ENCODE measurements at regions not wholly inside any gene's neighbourhood (a gene's known extent, or its start where the extent isn't known, plus 50 kb on each side); places are given as distances from the start of the nearest gene placed in this dataset.

DNA sequence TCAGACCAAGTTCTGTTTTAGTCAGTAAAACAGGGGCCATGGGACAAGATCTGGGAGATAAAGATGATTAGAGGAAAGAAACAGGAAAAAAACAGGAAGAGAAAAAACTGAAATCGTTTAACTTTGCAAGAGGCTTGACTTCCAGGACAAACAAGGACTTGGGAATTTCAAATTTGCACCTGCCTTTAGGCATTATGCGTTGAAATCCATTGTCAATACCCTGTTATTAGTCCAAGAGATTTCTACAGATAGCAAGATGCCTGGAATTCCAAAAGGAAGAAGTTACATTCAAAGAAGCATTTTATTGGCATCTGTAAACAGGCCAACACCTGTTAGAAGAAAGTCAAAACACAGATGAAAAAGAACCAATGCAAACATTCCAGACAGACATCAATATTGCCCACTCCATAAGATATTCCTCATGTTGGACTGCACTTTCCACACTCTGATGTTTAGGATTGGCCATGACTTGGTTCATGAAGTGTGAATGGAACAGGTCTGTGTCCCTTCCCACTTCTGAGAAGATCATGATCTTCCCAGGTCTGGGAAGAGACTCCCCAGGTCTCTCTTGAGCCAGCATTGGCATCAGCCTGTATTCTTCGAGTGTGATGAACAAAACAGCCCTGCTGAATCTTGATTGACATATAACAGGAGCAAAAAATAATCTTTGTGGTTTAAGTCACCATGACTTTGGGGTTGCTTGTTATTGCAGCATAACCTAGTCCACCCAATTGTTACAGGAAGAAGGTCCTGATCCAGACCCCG, 181.4 kb upstream of the FN1 start (continued):
- TF ChIP-seq HNF4G (IDR thresholded peaks at IDR 0.05; ENCODE audit: borderline replicate concordance, low read depth, low read length), result peak; percentile 88
- TF ChIP-seq HNF4G (CRISPR knock-in tag; IDR thresholded peaks at IDR 0.05; ENCODE audit: borderline replicate concordance, low read depth), result peak; percentile 83
- peak; percentile 55; the same call in 1 of the 2 replicates for TF ChIP-seq RFXANK (CRISPR knock-in tag; IDR thresholded peaks at IDR 0.05)
- TF ChIP-seq, protein P1, sequence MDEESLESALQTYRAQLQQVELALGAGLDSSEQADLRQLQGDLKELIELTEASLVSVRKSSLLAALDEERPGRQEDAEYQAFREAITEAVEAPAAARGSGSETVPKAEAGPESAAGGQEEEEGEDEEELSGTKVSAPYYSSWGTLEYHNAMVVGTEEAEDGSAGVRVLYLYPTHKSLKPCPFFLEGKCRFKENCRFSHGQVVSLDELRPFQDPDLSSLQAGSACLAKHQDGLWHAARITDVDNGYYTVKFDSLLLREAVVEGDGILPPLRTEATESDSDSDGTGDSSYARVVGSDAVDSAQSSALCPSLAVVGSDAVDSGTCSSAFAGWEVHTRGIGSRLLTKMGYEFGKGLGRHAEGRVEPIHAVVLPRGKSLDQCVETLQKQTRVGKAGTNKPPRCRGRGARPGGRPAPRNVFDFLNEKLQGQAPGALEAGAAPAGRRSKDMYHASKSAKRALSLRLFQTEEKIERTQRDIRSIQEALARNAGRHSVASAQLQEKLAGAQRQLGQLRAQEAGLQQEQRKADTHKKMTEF (CRISPR knock-in tag; IDR thresholded peaks at IDR 0.05), result peak; percentile 98
- no peak; the same call in 1 of the 2 replicates for TF ChIP-seq ZFY (CRISPR knock-in tag; IDR thresholded peaks at IDR 0.05)
- no peak for TF ChIP-seq EED (CRISPR knock-in tag; IDR thresholded peaks at IDR 0.05)
- TF ChIP-seq MLLT10 (CRISPR knock-in tag; IDR thresholded peaks at IDR 0.05), result no peak
- peak; percentile 98 for TF ChIP-seq HDAC2 (CRISPR knock-in tag; IDR thresholded peaks at IDR 0.05)
- peak; percentile 94 for TF ChIP-seq FOXP1 (IDR thresholded peaks at IDR 0.05)
- TF ChIP-seq FOXP1 (CRISPR knock-in tag; IDR thresholded peaks at IDR 0.05), result peak; percentile 99
- no peak for TF ChIP-seq RFX5 (IDR thresholded peaks at IDR 0.05; ENCODE audit: low read depth, low read length)
- TF ChIP-seq, protein P2, sequence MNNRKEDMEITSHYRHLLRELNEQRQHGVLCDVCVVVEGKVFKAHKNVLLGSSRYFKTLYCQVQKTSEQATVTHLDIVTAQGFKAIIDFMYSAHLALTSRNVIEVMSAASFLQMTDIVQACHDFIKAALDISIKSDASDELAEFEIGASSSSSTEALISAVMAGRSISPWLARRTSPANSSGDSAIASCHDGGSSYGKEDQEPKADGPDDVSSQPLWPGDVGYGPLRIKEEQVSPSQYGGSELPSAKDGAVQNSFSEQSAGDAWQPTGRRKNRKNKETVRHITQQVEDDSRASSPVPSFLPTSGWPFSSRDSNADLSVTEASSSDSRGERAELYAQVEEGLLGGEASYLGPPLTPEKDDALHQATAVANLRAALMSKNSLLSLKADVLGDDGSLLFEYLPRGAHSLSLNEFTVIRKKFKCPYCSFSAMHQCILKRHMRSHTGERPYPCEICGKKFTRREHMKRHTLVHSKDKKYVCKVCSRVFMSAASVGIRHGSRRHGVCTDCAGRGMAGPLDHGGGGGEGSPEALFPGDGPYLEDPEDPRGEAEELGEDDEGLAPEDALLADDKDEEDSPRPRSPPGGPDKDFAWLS (CRISPR knock-in tag; IDR thresholded peaks at IDR 0.05; ENCODE audit: borderline replicate concordance), result peak; percentile 78; the same call in 1 of the 2 replicates
- TF ChIP-seq, protein P3, sequence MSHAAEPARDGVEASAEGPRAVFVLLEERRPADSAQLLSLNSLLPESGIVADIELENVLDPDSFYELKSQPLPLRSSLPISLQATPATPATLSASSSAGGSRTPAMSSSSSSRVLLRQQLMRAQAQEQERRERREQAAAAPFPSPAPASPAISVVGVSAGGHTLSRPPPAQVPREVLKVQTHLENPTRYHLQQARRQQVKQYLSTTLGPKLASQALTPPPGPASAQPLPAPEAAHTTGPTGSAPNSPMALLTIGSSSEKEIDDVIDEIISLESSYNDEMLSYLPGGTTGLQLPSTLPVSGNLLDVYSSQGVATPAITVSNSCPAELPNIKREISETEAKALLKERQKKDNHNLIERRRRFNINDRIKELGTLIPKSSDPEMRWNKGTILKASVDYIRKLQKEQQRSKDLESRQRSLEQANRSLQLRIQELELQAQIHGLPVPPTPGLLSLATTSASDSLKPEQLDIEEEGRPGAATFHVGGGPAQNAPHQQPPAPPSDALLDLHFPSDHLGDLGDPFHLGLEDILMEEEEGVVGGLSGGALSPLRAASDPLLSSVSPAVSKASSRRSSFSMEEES (CRISPR knock-in tag; IDR thresholded peaks at IDR 0.05), result peak; percentile 95
- TF ChIP-seq SALL2 (CRISPR knock-in tag; IDR thresholded peaks at IDR 0.05), result no peak; the same call in 1 of the 2 replicates
- no peak for TF ChIP-seq ZNF547 (CRISPR knock-in tag; IDR thresholded peaks at IDR 0.05)
- TF ChIP-seq PRMT3 (CRISPR knock-in tag; IDR thresholded peaks at IDR 0.05; ENCODE audit: borderline replicate concordance, low read depth), result no peak; the same call in 1 of the 2 replicates
- no peak for TF ChIP-seq TAF15 (IDR thresholded peaks at IDR 0.05; ENCODE audit: low read depth, low read length, poor library complexity, severe bottlenecking)
- no peak for TF ChIP-seq NFE2L1 (CRISPR knock-in tag; IDR thresholded peaks at IDR 0.05; ENCODE audit: borderline replicate concordance)
- peak; percentile 70; the same call in 1 of the 2 replicates for TF ChIP-seq CCDC6 (CRISPR knock-in tag; IDR thresholded peaks at IDR 0.05)
- TF ChIP-seq RBM39 (IDR thresholded peaks at IDR 0.05; ENCODE audit: low read depth, low read length, poor library complexity, severe bottlenecking), result no peak
- TF ChIP-seq MEIS2 (CRISPR knock-in tag; IDR thresholded peaks at IDR 0.05), result peak; percentile 95
- TF ChIP-seq SIX1 (CRISPR knock-in tag; IDR thresholded peaks at IDR 0.05; ENCODE audit: borderline replicate concordance), result peak; percentile 94
- TF ChIP-seq, protein P4, sequence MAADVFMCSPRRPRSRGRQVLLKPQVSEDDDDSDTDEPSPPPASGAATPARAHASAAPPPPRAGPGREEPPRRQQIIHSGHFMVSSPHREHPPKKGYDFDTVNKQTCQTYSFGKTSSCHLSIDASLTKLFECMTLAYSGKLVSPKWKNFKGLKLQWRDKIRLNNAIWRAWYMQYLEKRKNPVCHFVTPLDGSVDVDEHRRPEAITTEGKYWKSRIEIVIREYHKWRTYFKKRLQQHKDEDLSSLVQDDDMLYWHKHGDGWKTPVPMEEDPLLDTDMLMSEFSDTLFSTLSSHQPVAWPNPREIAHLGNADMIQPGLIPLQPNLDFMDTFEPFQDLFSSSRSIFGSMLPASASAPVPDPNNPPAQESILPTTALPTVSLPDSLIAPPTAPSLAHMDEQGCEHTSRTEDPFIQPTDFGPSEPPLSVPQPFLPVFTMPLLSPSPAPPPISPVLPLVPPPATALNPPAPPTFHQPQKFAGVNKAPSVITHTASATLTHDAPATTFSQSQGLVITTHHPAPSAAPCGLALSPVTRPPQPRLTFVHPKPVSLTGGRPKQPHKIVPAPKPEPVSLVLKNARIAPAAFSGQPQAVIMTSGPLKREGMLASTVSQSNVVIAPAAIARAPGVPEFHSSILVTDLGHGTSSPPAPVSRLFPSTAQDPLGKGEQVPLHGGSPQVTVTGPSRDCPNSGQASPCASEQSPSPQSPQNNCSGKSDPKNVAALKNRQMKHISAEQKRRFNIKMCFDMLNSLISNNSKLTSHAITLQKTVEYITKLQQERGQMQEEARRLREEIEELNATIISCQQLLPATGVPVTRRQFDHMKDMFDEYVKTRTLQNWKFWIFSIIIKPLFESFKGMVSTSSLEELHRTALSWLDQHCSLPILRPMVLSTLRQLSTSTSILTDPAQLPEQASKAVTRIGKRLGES (CRISPR knock-in tag; IDR thresholded peaks at IDR 0.05; ENCODE audit: borderline replicate concordance), result peak; percentile 54; the same call in 1 of the 2 replicates
- TF ChIP-seq NAIF1 (CRISPR knock-in tag; IDR thresholded peaks at IDR 0.05; ENCODE audit: borderline replicate concordance), result peak; percentile 76

Data from HepG2 (cell line).